Astrocyte (in vitro differentiated cells and primary cell): ENCODE measurements at regions not wholly inside any gene's neighbourhood (a gene's known extent, or its start where the extent isn't known, plus 50 kb on each side); places are given as distances from the start of the nearest gene placed in this dataset.

Source experiments
- DNase-seq: peaks from one replicate; pipeline ENCODE4 v3.0.0-alpha.2; 2010; ENCODE audit warnings: low read depth
- FAIRE-seq: peaks from 2 replicates; lab custom pipeline; 2011; peaks lifted over from hg19 to GRCh38; lab: Jason Lieb, UNC
- H2AFZ ChIP-seq: 2 replicates; pipeline ENCODE4 v1.6.0; 2012; ENCODE audit warnings: low read depth, low read length, inconsistent platforms
- H3K27ac ChIP-seq: 2 replicates; pipeline ENCODE4 v1.5.1; 2011; ENCODE audit warnings: low read depth, low read length, inconsistent platforms
- H3K27me3 ChIP-seq: 2 replicates; pipeline ENCODE4 v1.6.0; 2011; ENCODE audit warnings: low read length, inconsistent platforms; ENCODE audit not compliant: insufficient read depth
- H3K36me3 ChIP-seq: 2 replicates; pipeline ENCODE4 v1.5.1; 2011; ENCODE audit warnings: low read length, inconsistent platforms; ENCODE audit not compliant: insufficient read depth
- H3K4me1 ChIP-seq: 2 replicates; pipeline ENCODE4 v1.5.1; 2011; ENCODE audit warnings: low read length, inconsistent platforms; ENCODE audit not compliant: insufficient read depth
- H3K4me2 ChIP-seq: 2 replicates; pipeline ENCODE4 v1.6.0; 2012; ENCODE audit warnings: low read length, inconsistent platforms
- H3K4me3 ChIP-seq: 2 replicates; pipeline ENCODE4 v1.5.1; 2011; ENCODE audit warnings: low read depth, mild to moderate bottlenecking, low read length, inconsistent platforms; ENCODE audit not compliant: insufficient read depth
- H3K79me2 ChIP-seq: 2 replicates; pipeline ENCODE4 v1.6.0; 2012; ENCODE audit warnings: mild to moderate bottlenecking, low read length, inconsistent platforms; ENCODE audit not compliant: insufficient read depth
- H3K9ac ChIP-seq: 2 replicates; pipeline ENCODE4 v1.6.0; 2012; ENCODE audit warnings: mild to moderate bottlenecking, low read length, inconsistent platforms
- H3K9me3 ChIP-seq: 2 replicates; pipeline ENCODE4 v1.5.1; 2012; ENCODE audit warnings: low read depth, mild to moderate bottlenecking, low read length, inconsistent platforms; ENCODE audit not compliant: insufficient read depth
- H4K20me1 ChIP-seq: 2 replicates; pipeline ENCODE4 v1.6.0; 2012; ENCODE audit warnings: low read length, inconsistent platforms; ENCODE audit not compliant: insufficient read depth
- H3K27ac Mint-ChIP-seq: one replicate; pipeline ENCODE4 v1.8.0; 2021; ENCODE audit warnings: mild to moderate bottlenecking, mixed read lengths; ENCODE audit not compliant: unreplicated experiment
- H3K27me3 Mint-ChIP-seq: one replicate; pipeline ENCODE4 v1.8.0; 2021; ENCODE audit warnings: low read depth, mixed read lengths; ENCODE audit not compliant: unreplicated experiment
- H3K36me3 Mint-ChIP-seq: one replicate; pipeline ENCODE4 v1.8.0; 2021; ENCODE audit warnings: low read depth, mixed read lengths; ENCODE audit not compliant: unreplicated experiment
- H3K4me1 Mint-ChIP-seq: one replicate; pipeline ENCODE4 v1.8.0; 2021; ENCODE audit warnings: low read depth, mixed read lengths; ENCODE audit not compliant: unreplicated experiment
- H3K4me3 Mint-ChIP-seq: one replicate; pipeline ENCODE4 v1.8.0; 2021; ENCODE audit warnings: mild to moderate bottlenecking, moderate library complexity, mixed read lengths; ENCODE audit not compliant: unreplicated experiment
- H3K9me3 Mint-ChIP-seq: one replicate; pipeline ENCODE4 v1.8.0; 2021; ENCODE audit warnings: mild to moderate bottlenecking, mixed read lengths; ENCODE audit not compliant: unreplicated experiment
- CTCF ChIP-seq: IDR thresholded peaks from 2 replicates; pipeline ENCODE4 v1.5.1; 2011; ENCODE audit warnings: low read depth, mild to moderate bottlenecking, inconsistent platforms, low read length, moderate library complexity; ENCODE audit not compliant: insufficient read depth
- EZH2 ChIP-seq: IDR thresholded peaks from 2 replicates; pipeline ENCODE4 v1.6.1; 2012; ENCODE audit warnings: mild to moderate bottlenecking, low read length, inconsistent platforms; ENCODE audit not compliant: insufficient read depth

DNA sequence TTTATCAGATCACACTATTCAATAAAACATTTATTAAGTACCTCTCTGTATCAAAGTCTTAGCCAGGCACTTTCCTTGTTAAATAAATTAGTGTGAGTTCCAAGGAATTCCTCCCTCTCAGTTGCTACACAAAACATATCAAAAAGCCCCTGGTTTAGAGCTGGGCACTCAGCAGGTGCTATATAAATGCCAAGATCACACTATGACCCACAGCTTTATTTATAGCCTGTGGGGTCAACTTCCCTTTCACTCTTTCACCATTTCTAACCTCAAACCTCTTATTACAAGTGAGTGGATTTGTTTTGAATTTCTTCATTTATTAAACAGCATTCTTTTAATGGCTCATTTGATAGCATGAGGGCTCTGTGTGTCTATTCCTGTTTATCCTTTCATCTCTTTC lies 112.6 kb upstream of the MPHOSPH6 start:
- no peaks in the 10 kb centered on the region for H4K20me1 ChIP-seq
- H3K27me3 ChIP-seq = peaks cover 4% of the 10 kb centered on the region
- no peak overlapping the region for H3K4me2 ChIP-seq
- no peak overlapping the region for H3K4me3 ChIP-seq
- H2AFZ ChIP-seq = no peak overlapping the region
- H3K36me3 ChIP-seq = no peaks in the 10 kb centered on the region
- H3K9me3 Mint-ChIP-seq = no peaks in the 10 kb centered on the region
- FAIRE-seq = no peak
- H3K27ac Mint-ChIP-seq = no peak overlapping the region
- H3K9me3 ChIP-seq = no peaks in the 10 kb centered on the region
- no peaks in the 10 kb centered on the region for H3K36me3 Mint-ChIP-seq
- H3K79me2 ChIP-seq = no peaks in the 10 kb centered on the region
- no peak overlapping the region for H3K9ac ChIP-seq
- no peaks in the 10 kb centered on the region for H3K4me1 ChIP-seq
- peaks cover 8% of the 10 kb centered on the region for H3K27me3 Mint-ChIP-seq
- no peak for DNase-seq
- H3K27ac ChIP-seq = no peak overlapping the region
- no peaks in the 10 kb centered on the region for H3K4me1 Mint-ChIP-seq
- TF ChIP-seq CTCF (no peak), EZH2 (no peak)
- no peak overlapping the region for H3K4me3 Mint-ChIP-seq

DNA sequence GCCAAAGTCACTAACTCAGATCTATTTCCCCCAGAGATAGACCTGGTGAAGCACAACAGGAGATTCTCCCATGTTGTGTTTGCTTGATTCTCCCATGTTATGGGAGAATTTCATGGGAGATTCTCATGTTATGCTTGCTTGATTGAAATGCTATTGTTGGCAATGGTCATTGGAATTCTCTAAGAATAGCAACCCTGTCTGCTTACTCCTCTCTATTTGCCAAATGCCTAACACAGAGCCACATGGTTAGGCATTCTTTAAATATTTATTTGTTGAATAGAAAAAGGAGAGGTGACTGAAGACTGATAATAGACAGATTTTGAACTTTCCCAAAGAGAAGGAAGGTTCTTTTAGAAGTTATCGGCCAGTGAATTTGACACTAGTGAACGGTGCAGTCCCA lies 111.5 kb upstream of the MPHOSPH6 start:
- no peak overlapping the region for H3K27ac Mint-ChIP-seq
- no peak overlapping the region for H2AFZ ChIP-seq

More for the DNA sequence above, 111.5 kb upstream of the MPHOSPH6 start:
- Mint-ChIP-seq H3K9me3 (no peaks in the 10 kb centered on the region), H3K36me3 (no peaks in the 10 kb centered on the region), H3K4me1 (no peaks in the 10 kb centered on the region), H3K27me3 (peaks cover 14% of the 10 kb centered on the region), H3K4me3 (no peak overlapping the region)
- DNase-seq (peak; percentile 13), FAIRE-seq (no peak)
- TF ChIP-seq CTCF (no peak), EZH2 (no peak)
- Histone ChIP-seq H3K36me3 (no peaks in the 10 kb centered on the region), H3K4me2 (no peak overlapping the region), H4K20me1 (no peaks in the 10 kb centered on the region), H3K79me2 (no peaks in the 10 kb centered on the region), H3K9ac (no peak overlapping the region), H3K9me3 (no peaks in the 10 kb centered on the region), H3K27me3 (peaks cover 6% of the 10 kb centered on the region), H3K4me1 (no peaks in the 10 kb centered on the region), H3K27ac (no peak overlapping the region), H3K4me3 (no peak overlapping the region)
